IPS-18a (cell line): ENCODE measurements at regions not wholly inside any gene's neighbourhood (a gene's known extent, or its start where the extent isn't known, plus 50 kb on each side); places are given as distances from the start of the nearest gene placed in this dataset.
"Not testable (repeated sequence)": the region's sequence is repeated elsewhere in the genome, so short reads cannot be mapped to it uniquely, and the experiment has no call there.

Experiments
- H3K27ac ChIP-seq: one replicate; pipeline ENCODE4 v1.5.1; 2013; ENCODE audit warnings: low read length
- H3K27me3 ChIP-seq: one replicate; pipeline ENCODE4 v1.6.1; 2013; ENCODE audit warnings: mild to moderate bottlenecking, low read length; ENCODE audit not compliant: control insufficient read depth, insufficient read depth
- H3K36me3 ChIP-seq: one replicate; pipeline ENCODE4 v1.6.1; 2013; ENCODE audit warnings: low read depth, low read length; ENCODE audit not compliant: control insufficient read depth
- H3K4me1 ChIP-seq: one replicate; pipeline ENCODE4 v1.6.1; 2013; ENCODE audit warnings: low read depth, low read length; ENCODE audit not compliant: control insufficient read depth
- H3K4me3 ChIP-seq: one replicate; pipeline ENCODE4 v1.5.1; 2013; ENCODE audit warnings: low read length
- H3K9ac ChIP-seq: one replicate; pipeline ENCODE4 v1.6.1; 2013; ENCODE audit warnings: mild to moderate bottlenecking, low read length, moderate library complexity
- H3K9me3 ChIP-seq: one replicate; pipeline ENCODE4 v1.6.1; 2013; ENCODE audit warnings: low read depth, low read length; ENCODE audit not compliant: control insufficient read depth

DNA sequence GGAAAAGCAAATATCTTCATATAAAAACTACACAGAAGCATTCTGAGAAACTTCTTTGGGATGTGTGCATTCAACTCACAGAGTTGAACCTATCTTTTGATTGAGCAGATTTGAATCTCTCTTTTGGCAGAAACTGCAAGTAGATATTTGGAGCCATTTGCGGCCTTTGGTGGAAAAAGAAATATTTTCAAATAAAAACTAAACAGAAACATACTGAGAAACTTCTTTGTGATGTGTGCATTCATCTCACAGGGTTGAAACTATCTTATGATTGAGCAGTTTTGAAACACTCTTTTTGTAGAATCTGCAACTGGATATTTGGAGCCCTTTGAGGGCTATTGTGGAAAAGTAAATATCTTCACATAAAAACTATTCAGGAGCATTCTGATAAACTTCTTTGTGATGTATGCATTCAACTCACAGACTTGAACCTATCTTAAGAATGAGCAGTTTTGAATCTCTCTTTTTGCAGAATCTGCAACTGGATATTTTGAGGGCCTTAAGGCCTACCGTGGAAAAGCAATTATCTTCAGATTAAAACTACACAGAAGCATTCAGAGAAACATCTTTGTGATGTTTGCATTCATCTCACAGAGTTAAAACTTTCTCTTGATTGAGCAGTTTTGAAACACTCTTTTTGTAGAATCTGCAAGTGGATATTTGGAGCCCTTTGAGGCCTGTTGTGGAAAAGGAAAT, 4158.2 kb upstream of the OR11H1 start:
- not testable (repeated sequence) for H3K9ac ChIP-seq, H3K27me3 ChIP-seq, H3K4me3 ChIP-seq, H3K4me1 ChIP-seq, H3K27ac ChIP-seq, H3K36me3 ChIP-seq
- peaks cover 62% of the 10 kb centered on the region for H3K9me3 ChIP-seq

- H3K9me3 ChIP-seq = peaks cover 63% of the 10 kb centered on the region
- not testable (repeated sequence) for H3K27ac ChIP-seq, H3K4me3 ChIP-seq, H3K4me1 ChIP-seq, H3K9ac ChIP-seq, H3K27me3 ChIP-seq, H3K36me3 ChIP-seq
These were observed 4157.7 kb upstream of the OR11H1 start for GRCh38 chr22:11370311-11370710.
